ENCODE measurements at regions not wholly inside any gene's neighbourhood (a gene's known extent, or its start where the extent isn't known, plus 50 kb on each side); places are given as distances from the start of the nearest gene placed in this dataset.

GRCh38 chr9:1115370-1115769 is 65.2 kb downstream of the DMRT2 start:
- Histone ChIP-seq H3K27ac (ENCODE audit: low read depth, low read length, poor library complexity, severe bottlenecking) (no peak overlapping the region), H3F3A (ENCODE audit: insufficient read depth, low read length) (no peaks in the 10 kb centered on the region), H3K9ac (ENCODE audit: low read length) (no peak overlapping the region), H3K4me1 (ENCODE audit: insufficient read depth, low read length, severe bottlenecking) (no peaks in the 10 kb centered on the region), H3K27me3 (ENCODE audit: insufficient read depth, low read length) (no peaks in the 10 kb centered on the region), H3K4me3 (ENCODE audit: low read depth, low read length, poor library complexity, severe bottlenecking) (no peak overlapping the region), H3K79me2 (ENCODE audit: insufficient read depth, low read length) (no peaks in the 10 kb centered on the region), H3K4me2 (ENCODE audit: low read length) (no peak overlapping the region), H3K9me2 (ENCODE audit: low read depth, low read length) (no peaks in the 10 kb centered on the region), H3K9me3 (ENCODE audit: low read length) (no peaks in the 10 kb centered on the region), H3K36me3 (ENCODE audit: insufficient read depth, low read length) (no peaks in the 10 kb centered on the region), H2AFZ (ENCODE audit: low read length) (no peak overlapping the region), H4K20me1 (ENCODE audit: insufficient read depth, low read length) (no peaks in the 10 kb centered on the region)
- TF ChIP-seq EZH2 (IDR thresholded peaks at IDR 0.05; ENCODE audit: borderline replicate concordance, low read length) (no peak), CTCF (IDR thresholded peaks at IDR 0.05; ENCODE audit: low read length) (no peak)

- H3K9me3 ChIP-seq (ENCODE audit: low read length) = no peaks in the 10 kb centered on the region
- H3K4me1 ChIP-seq (ENCODE audit: insufficient read depth, low read length, severe bottlenecking) = no peaks in the 10 kb centered on the region
These were observed 67.3 kb downstream of the DMRT2 start for GRCh38 chr9:1117439-1117838.

GRCh38 chr9:1120500-1121165 is 70.5 kb downstream of the DMRT2 start:
- H3K4me1 ChIP-seq (ENCODE audit: insufficient read depth, low read length, severe bottlenecking) = no peaks in the 10 kb centered on the region

More at GRCh38 chr9:1117439-1117838, 67.3 kb downstream of the DMRT2 start:
- no peaks in the 10 kb centered on the region for H3K27me3 ChIP-seq (ENCODE audit: insufficient read depth, low read length)
- H4K20me1 ChIP-seq (ENCODE audit: insufficient read depth, low read length) = no peaks in the 10 kb centered on the region
- TF ChIP-seq CTCF (IDR thresholded peaks at IDR 0.05; ENCODE audit: low read length) = no peak
- no peak for TF ChIP-seq EZH2 (IDR thresholded peaks at IDR 0.05; ENCODE audit: borderline replicate concordance, low read length)
- H3F3A ChIP-seq (ENCODE audit: insufficient read depth, low read length) = no peaks in the 10 kb centered on the region
- H2AFZ ChIP-seq (ENCODE audit: low read length) = no peak overlapping the region
- no peak overlapping the region for H3K9ac ChIP-seq (ENCODE audit: low read length)
- no peak overlapping the region for H3K27ac ChIP-seq (ENCODE audit: low read depth, low read length, poor library complexity, severe bottlenecking)
- no peaks in the 10 kb centered on the region for H3K79me2 ChIP-seq (ENCODE audit: insufficient read depth, low read length)
- no peak overlapping the region for H3K4me2 ChIP-seq (ENCODE audit: low read length)
- no peaks in the 10 kb centered on the region for H3K9me2 ChIP-seq (ENCODE audit: low read depth, low read length)
- H3K4me3 ChIP-seq (ENCODE audit: low read depth, low read length, poor library complexity, severe bottlenecking) = no peak overlapping the region
- no peaks in the 10 kb centered on the region for H3K36me3 ChIP-seq (ENCODE audit: insufficient read depth, low read length)

More at GRCh38 chr9:1120500-1121165, 70.5 kb downstream of the DMRT2 start:
- no peak overlapping the region for H3K27ac ChIP-seq (ENCODE audit: low read depth, low read length, poor library complexity, severe bottlenecking)
- H4K20me1 ChIP-seq (ENCODE audit: insufficient read depth, low read length) = no peaks in the 10 kb centered on the region
- H3K9me2 ChIP-seq (ENCODE audit: low read depth, low read length) = no peaks in the 10 kb centered on the region
- no peaks in the 10 kb centered on the region for H3K79me2 ChIP-seq (ENCODE audit: insufficient read depth, low read length)
- no peak overlapping the region for H3K4me3 ChIP-seq (ENCODE audit: low read depth, low read length, poor library complexity, severe bottlenecking)
- no peaks in the 10 kb centered on the region for H3K9me3 ChIP-seq (ENCODE audit: low read length)
- no peak overlapping the region for H3K9ac ChIP-seq (ENCODE audit: low read length)
- H3K27me3 ChIP-seq (ENCODE audit: insufficient read depth, low read length) = no peaks in the 10 kb centered on the region
- no peak overlapping the region for H2AFZ ChIP-seq (ENCODE audit: low read length)
- H3F3A ChIP-seq (ENCODE audit: insufficient read depth, low read length) = no peaks in the 10 kb centered on the region
- no peak for TF ChIP-seq EZH2 (IDR thresholded peaks at IDR 0.05; ENCODE audit: borderline replicate concordance, low read length)
- no peak for TF ChIP-seq CTCF (IDR thresholded peaks at IDR 0.05; ENCODE audit: low read length)
- no peak overlapping the region for H3K4me2 ChIP-seq (ENCODE audit: low read length)
- no peaks in the 10 kb centered on the region for H3K36me3 ChIP-seq (ENCODE audit: insufficient read depth, low read length)

All from OCI-LY1 (cell line).